GM06990 (cell line): ENCODE measurements at regions not wholly inside any gene's neighbourhood (a gene's known extent, or its start where the extent isn't known, plus 50 kb on each side); places are given as distances from the start of the nearest gene placed in this dataset.
"Not testable (repeated sequence)": the region's sequence is repeated elsewhere in the genome, so short reads cannot be mapped to it uniquely, and the experiment has no call there.

Experiments used
- DNase-seq: peaks from one replicate; pipeline ENCODE4 v3.0.0-alpha.2; 2011; ENCODE audit not compliant: insufficient read length; ENCODE audit errors: extremely low read depth
- H3K27me3 ChIP-seq: replicated peaks from 2 replicates; pipeline ENCODE4 v1.6.0; 2011; ENCODE audit warnings: low read length; ENCODE audit not compliant: control insufficient read depth, insufficient read depth
- H3K36me3 ChIP-seq: 2 replicates; pipeline ENCODE4 v1.5.1; 2011; ENCODE audit warnings: low read length; ENCODE audit not compliant: control insufficient read depth, insufficient read depth
- H3K4me3 ChIP-seq: replicated peaks from 2 replicates; pipeline ENCODE4 v1.5.1; 2011; ENCODE audit warnings: low read depth, mild to moderate bottlenecking, control low read depth, low read length
- CTCF ChIP-seq: IDR thresholded peaks from 2 replicates; pipeline ENCODE4 v1.5.1; 2011; ENCODE audit warnings: low read length, control low read depth, mild to moderate bottlenecking, inconsistent platforms; ENCODE audit not compliant: insufficient read depth, poor library complexity, severe bottlenecking

- H3K4me3 ChIP-seq: no peak overlapping the region
- no peak for DNase-seq
- no peaks in the 10 kb centered on the region for H3K36me3 ChIP-seq
- no peaks in the 10 kb centered on the region for H3K27me3 ChIP-seq
- no peak for TF ChIP-seq CTCF
Observed at GRCh38 chr6:86122086-86122485, 479.4 kb upstream of the SYNCRIP start.

- H3K4me3 ChIP-seq: no peak overlapping the region
- no peaks in the 10 kb centered on the region for H3K36me3 ChIP-seq
- TF ChIP-seq CTCF: no peak
- no peaks in the 10 kb centered on the region for H3K27me3 ChIP-seq
- DNase-seq: no peak
Observed at GRCh38 chr6:86118271-86118670, 475.6 kb upstream of the SYNCRIP start.

- DNase-seq: no peak
- Histone ChIP-seq H3K4me3 (no peak overlapping the region), H3K36me3 (no peaks in the 10 kb centered on the region), H3K27me3 (no peaks in the 10 kb centered on the region)
- TF ChIP-seq CTCF: no peak
Observed at GRCh38 chr6:86107985-86108384, 465.3 kb upstream of the SYNCRIP start.

- no peaks in the 10 kb centered on the region for H3K36me3 ChIP-seq
- no peak for DNase-seq
Observed at GRCh38 chr6:86087954-86088353, 445.3 kb upstream of the SYNCRIP start.

GRCh38 chr6:86079938-86080337 is 437.3 kb upstream of the SYNCRIP start:
- no peak for TF ChIP-seq CTCF
- H3K4me3 ChIP-seq: no peak overlapping the region
- H3K36me3 ChIP-seq: no peaks in the 10 kb centered on the region
- no peak for DNase-seq
- H3K27me3 ChIP-seq: no peaks in the 10 kb centered on the region

More at GRCh38 chr6:86087954-86088353, 445.3 kb upstream of the SYNCRIP start:
- no peak overlapping the region for H3K4me3 ChIP-seq
- TF ChIP-seq CTCF: no peak
- H3K27me3 ChIP-seq: no peaks in the 10 kb centered on the region

GRCh38 chr6:86070151-86070550 is 427.5 kb upstream of the SYNCRIP start:
- Histone ChIP-seq H3K4me3 (no peak overlapping the region), H3K36me3 (no peaks in the 10 kb centered on the region), H3K27me3 (no peaks in the 10 kb centered on the region)
- DNase-seq: no peak
- TF ChIP-seq CTCF: no peak

GRCh38 chr6:86065002-86065401 is 422.3 kb upstream of the SYNCRIP start:
- not testable (repeated sequence) for DNase-seq, H3K27me3 ChIP-seq, H3K36me3 ChIP-seq, H3K4me3 ChIP-seq

GRCh38 chr6:86057293-86057980 is 414.8 kb upstream of the SYNCRIP start:
- H3K27me3 ChIP-seq, DNase-seq, H3K36me3 ChIP-seq, H3K4me3 ChIP-seq: not testable (repeated sequence)
